ENCODE measurements at regions not wholly inside any gene's neighbourhood (a gene's known extent, or its start where the extent isn't known, plus 50 kb on each side); places are given as distances from the start of the nearest gene placed in this dataset.

DNA sequence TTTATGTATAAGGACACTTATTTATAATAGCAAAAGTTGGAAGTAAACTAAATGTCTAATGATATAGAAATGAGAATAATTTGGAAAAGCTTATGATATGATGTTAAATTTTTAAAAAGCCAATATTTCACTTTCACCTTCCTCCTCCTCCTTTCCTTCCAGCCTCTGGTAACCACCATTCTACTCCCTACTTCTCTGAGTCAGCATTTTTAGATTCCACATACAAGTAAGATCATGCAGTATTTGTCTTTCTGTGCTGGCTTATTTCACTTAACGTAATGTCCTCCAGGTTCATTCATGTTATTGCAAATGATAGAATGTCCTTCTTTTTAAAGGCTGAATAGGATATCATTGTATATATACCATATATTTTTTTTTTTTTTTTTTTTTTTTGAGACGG is 180.2 kb downstream of the RNF144B start:
- Histone ChIP-seq H3K4me2 (ENCODE audit: low read length) (no peak overlapping the region), H3K9me3 (ENCODE audit: low read length) (no peaks in the 10 kb centered on the region), H3K9ac (ENCODE audit: low read length) (no peak overlapping the region), H3K9me2 (ENCODE audit: insufficient read depth, low read length) (no peaks in the 10 kb centered on the region), H3K4me3 (ENCODE audit: low read length) (no peak overlapping the region), H2AFZ (ENCODE audit: low read depth, low read length) (no peak overlapping the region), H3F3A (ENCODE audit: insufficient read depth, low read length, poor library complexity, severe bottlenecking) (no peaks in the 10 kb centered on the region), H3K27me3 (ENCODE audit: insufficient read depth, low read depth, low read length) (no peaks in the 10 kb centered on the region), H3K36me3 (ENCODE audit: insufficient read depth, low read length) (no peaks in the 10 kb centered on the region), H3K79me2 (replicated peaks; ENCODE audit: insufficient read depth, low read length) (no peaks in the 10 kb centered on the region), H3K27ac (ENCODE audit: low read length) (no peak overlapping the region), H4K20me1 (ENCODE audit: insufficient read depth) (no peaks in the 10 kb centered on the region)
- TF ChIP-seq EZH2 (IDR thresholded peaks at IDR 0.05; ENCODE audit: borderline replicate concordance, insufficient read depth, low read length, poor library complexity, severe bottlenecking) = no peak
- TF ChIP-seq EP300 (conservative IDR thresholded peaks at IDR 0.05; ENCODE audit: poor library complexity, severe bottlenecking) = no peak
- TF ChIP-seq SMC3 (conservative IDR thresholded peaks at IDR 0.05; ENCODE audit: poor library complexity) = no peak
- no peak for TF ChIP-seq POLR2AphosphoS5 (IDR thresholded peaks at IDR 0.05)
- TF ChIP-seq MXI1 (conservative IDR thresholded peaks at IDR 0.05; ENCODE audit: poor library complexity, severe bottlenecking) = no peak
- TF ChIP-seq, protein P1, sequence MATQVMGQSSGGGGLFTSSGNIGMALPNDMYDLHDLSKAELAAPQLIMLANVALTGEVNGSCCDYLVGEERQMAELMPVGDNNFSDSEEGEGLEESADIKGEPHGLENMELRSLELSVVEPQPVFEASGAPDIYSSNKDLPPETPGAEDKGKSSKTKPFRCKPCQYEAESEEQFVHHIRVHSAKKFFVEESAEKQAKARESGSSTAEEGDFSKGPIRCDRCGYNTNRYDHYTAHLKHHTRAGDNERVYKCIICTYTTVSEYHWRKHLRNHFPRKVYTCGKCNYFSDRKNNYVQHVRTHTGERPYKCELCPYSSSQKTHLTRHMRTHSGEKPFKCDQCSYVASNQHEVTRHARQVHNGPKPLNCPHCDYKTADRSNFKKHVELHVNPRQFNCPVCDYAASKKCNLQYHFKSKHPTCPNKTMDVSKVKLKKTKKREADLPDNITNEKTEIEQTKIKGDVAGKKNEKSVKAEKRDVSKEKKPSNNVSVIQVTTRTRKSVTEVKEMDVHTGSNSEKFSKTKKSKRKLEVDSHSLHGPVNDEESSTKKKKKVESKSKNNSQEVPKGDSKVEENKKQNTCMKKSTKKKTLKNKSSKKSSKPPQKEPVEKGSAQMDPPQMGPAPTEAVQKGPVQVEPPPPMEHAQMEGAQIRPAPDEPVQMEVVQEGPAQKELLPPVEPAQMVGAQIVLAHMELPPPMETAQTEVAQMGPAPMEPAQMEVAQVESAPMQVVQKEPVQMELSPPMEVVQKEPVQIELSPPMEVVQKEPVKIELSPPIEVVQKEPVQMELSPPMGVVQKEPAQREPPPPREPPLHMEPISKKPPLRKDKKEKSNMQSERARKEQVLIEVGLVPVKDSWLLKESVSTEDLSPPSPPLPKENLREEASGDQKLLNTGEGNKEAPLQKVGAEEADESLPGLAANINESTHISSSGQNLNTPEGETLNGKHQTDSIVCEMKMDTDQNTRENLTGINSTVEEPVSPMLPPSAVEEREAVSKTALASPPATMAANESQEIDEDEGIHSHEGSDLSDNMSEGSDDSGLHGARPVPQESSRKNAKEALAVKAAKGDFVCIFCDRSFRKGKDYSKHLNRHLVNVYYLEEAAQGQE (IDR thresholded peaks at IDR 0.05; ENCODE audit: borderline replicate concordance) = no peak
- TF ChIP-seq TAF1 (IDR thresholded peaks at IDR 0.05; ENCODE audit: low read depth) = no peak
- TF ChIP-seq, protein P2, sequence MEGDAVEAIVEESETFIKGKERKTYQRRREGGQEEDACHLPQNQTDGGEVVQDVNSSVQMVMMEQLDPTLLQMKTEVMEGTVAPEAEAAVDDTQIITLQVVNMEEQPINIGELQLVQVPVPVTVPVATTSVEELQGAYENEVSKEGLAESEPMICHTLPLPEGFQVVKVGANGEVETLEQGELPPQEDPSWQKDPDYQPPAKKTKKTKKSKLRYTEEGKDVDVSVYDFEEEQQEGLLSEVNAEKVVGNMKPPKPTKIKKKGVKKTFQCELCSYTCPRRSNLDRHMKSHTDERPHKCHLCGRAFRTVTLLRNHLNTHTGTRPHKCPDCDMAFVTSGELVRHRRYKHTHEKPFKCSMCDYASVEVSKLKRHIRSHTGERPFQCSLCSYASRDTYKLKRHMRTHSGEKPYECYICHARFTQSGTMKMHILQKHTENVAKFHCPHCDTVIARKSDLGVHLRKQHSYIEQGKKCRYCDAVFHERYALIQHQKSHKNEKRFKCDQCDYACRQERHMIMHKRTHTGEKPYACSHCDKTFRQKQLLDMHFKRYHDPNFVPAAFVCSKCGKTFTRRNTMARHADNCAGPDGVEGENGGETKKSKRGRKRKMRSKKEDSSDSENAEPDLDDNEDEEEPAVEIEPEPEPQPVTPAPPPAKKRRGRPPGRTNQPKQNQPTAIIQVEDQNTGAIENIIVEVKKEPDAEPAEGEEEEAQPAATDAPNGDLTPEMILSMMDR (IDR thresholded peaks at IDR 0.05; ENCODE audit: poor library complexity, severe bottlenecking) = no peak
- TF ChIP-seq RAD21 (conservative IDR thresholded peaks at IDR 0.05) = no peak

DNA sequence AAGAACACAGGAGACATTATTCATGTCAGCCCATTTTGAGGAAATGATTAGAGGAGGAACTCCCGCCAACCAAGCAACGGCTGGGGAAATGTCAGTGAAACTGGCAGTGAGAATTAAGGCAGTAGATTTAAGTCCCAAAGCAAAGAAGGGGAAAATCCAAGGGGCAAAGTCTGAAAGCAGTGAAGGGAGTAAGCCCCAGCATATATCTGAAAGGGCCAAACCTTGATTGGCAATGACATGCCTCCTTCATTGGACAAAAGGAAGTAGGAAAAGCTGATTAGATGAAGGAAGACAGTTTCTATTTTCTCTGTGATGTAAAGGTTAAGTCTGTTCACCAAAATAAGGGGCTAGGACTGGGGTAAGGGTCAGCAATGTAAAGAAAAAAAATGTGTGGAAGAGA is 190.3 kb downstream of the RNF144B start:
- Histone ChIP-seq H3K4me3 (ENCODE audit: low read length) (no peak overlapping the region), H3K9me3 (ENCODE audit: low read length) (no peaks in the 10 kb centered on the region), H3K27ac (ENCODE audit: low read length) (no peak overlapping the region), H3K4me2 (ENCODE audit: low read length) (no peak overlapping the region), H3K79me2 (replicated peaks; ENCODE audit: insufficient read depth, low read length) (no peaks in the 10 kb centered on the region), H3F3A (ENCODE audit: insufficient read depth, low read length, poor library complexity, severe bottlenecking) (no peaks in the 10 kb centered on the region), H3K27me3 (ENCODE audit: insufficient read depth, low read depth, low read length) (no peaks in the 10 kb centered on the region), H3K9ac (ENCODE audit: low read length) (no peak overlapping the region), H2AFZ (ENCODE audit: low read depth, low read length) (no peak overlapping the region), H3K36me3 (ENCODE audit: insufficient read depth, low read length) (no peaks in the 10 kb centered on the region), H3K9me2 (ENCODE audit: insufficient read depth, low read length) (no peaks in the 10 kb centered on the region), H4K20me1 (ENCODE audit: insufficient read depth) (no peaks in the 10 kb centered on the region)
- TF ChIP-seq POLR2AphosphoS5 (IDR thresholded peaks at IDR 0.05) = no peak
- no peak for TF ChIP-seq EP300 (conservative IDR thresholded peaks at IDR 0.05; ENCODE audit: poor library complexity, severe bottlenecking)
- TF ChIP-seq RAD21 (conservative IDR thresholded peaks at IDR 0.05) = no peak
- TF ChIP-seq SMC3 (conservative IDR thresholded peaks at IDR 0.05; ENCODE audit: poor library complexity) = no peak
- TF ChIP-seq TAF1 (IDR thresholded peaks at IDR 0.05; ENCODE audit: low read depth) = no peak
- no peak for TF ChIP-seq EZH2 (IDR thresholded peaks at IDR 0.05; ENCODE audit: borderline replicate concordance, insufficient read depth, low read length, poor library complexity, severe bottlenecking)
- TF ChIP-seq MXI1 (conservative IDR thresholded peaks at IDR 0.05; ENCODE audit: poor library complexity, severe bottlenecking) = no peak
- TF ChIP-seq, protein P1 (IDR thresholded peaks at IDR 0.05; ENCODE audit: borderline replicate concordance) = no peak
- TF ChIP-seq, protein P2 (IDR thresholded peaks at IDR 0.05; ENCODE audit: poor library complexity, severe bottlenecking) = no peak
